ENCODE measurements at regions not wholly inside any gene's neighbourhood (a gene's known extent, or its start where the extent isn't known, plus 50 kb on each side); places are given as distances from the start of the nearest gene placed in this dataset.

- TF ChIP-seq, protein P1, sequence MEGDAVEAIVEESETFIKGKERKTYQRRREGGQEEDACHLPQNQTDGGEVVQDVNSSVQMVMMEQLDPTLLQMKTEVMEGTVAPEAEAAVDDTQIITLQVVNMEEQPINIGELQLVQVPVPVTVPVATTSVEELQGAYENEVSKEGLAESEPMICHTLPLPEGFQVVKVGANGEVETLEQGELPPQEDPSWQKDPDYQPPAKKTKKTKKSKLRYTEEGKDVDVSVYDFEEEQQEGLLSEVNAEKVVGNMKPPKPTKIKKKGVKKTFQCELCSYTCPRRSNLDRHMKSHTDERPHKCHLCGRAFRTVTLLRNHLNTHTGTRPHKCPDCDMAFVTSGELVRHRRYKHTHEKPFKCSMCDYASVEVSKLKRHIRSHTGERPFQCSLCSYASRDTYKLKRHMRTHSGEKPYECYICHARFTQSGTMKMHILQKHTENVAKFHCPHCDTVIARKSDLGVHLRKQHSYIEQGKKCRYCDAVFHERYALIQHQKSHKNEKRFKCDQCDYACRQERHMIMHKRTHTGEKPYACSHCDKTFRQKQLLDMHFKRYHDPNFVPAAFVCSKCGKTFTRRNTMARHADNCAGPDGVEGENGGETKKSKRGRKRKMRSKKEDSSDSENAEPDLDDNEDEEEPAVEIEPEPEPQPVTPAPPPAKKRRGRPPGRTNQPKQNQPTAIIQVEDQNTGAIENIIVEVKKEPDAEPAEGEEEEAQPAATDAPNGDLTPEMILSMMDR (IDR thresholded peaks at IDR 0.05) = no peak
These were observed 198.0 kb upstream of the RPS23 start for GRCh38 chr5:82476155-82476554.

GRCh38 chr5:82473262-82473661 lies 195.1 kb upstream of the RPS23 start:
- TF ChIP-seq, protein P1 (IDR thresholded peaks at IDR 0.05) = no peak

- TF ChIP-seq, protein P1 (IDR thresholded peaks at IDR 0.05) = no peak
These were observed 192.2 kb upstream of the RPS23 start for GRCh38 chr5:82470185-82470994.

GRCh38 chr5:82466986-82467561 lies 188.9 kb upstream of the RPS23 start:
- TF ChIP-seq, protein P1 (IDR thresholded peaks at IDR 0.05) = no peak

DNA sequence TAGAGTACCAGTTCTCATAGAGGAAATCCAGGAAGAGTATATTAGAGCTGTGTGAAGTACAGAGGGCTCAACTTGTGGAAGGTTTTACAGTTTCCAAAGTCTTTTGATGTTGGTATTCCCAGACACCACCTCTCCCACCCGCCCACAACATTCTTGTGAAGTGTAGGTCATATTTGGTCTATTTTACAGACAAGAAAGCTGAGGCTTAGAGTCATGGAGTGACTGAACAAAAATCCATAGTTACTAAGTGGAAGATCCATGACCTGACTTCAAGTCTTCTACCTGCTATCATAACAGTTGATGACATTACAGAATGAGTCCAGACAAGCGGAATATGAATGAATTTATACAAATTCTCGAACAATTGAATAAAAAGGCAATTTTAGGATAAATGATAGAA lies 187.1 kb upstream of the RPS23 start:
- TF ChIP-seq, protein P1 (IDR thresholded peaks at IDR 0.05) = no peak

- TF ChIP-seq, protein P1 (IDR thresholded peaks at IDR 0.05) = no peak
These were observed 181.5 kb upstream of the RPS23 start for GRCh38 chr5:82459626-82460025.

- TF ChIP-seq, protein P1 (IDR thresholded peaks at IDR 0.05) = no peak
These were observed 170.2 kb upstream of the RPS23 start for GRCh38 chr5:82448374-82448773.
